HuH-7 (cell line): ENCODE measurements at regions not wholly inside any gene's neighbourhood (a gene's known extent, or its start where the extent isn't known, plus 50 kb on each side); places are given as distances from the start of the nearest gene placed in this dataset.

Experiments
- DNase-seq: peaks from one replicate; pipeline ENCODE4 v3.0.0; 2011; ENCODE audit warnings: low spot score

GRCh38 chr4:151939670-151940069 is 178.9 kb upstream of the GATB start:
- DNase-seq: no peak

GRCh38 chr4:151935411-151935810 is 174.6 kb upstream of the GATB start:
- DNase-seq: no peak

DNA sequence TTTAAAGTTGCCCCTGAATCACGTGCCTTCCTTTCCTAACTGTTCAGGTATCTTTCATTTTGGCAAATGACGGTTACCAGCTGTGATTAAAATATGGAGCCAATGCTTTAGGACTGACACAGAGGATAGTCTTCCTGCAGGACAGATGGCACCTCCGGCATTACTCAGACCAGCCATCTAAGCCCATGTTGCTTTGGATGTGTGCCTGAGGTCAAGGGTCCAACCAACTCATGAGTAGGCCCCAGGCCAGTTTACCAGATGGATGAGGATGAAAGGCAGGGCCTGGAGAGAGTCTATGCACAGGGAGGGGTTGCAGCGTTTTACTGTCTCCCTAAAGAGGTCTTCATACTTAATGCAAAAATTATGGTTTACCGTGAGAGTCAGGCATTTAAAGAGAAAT is 174.0 kb upstream of the GATB start:
- DNase-seq: no peak

- DNase-seq: no peak
Measured at GRCh38 chr4:151933122-151933827, 172.5 kb upstream of the GATB start.

DNA sequence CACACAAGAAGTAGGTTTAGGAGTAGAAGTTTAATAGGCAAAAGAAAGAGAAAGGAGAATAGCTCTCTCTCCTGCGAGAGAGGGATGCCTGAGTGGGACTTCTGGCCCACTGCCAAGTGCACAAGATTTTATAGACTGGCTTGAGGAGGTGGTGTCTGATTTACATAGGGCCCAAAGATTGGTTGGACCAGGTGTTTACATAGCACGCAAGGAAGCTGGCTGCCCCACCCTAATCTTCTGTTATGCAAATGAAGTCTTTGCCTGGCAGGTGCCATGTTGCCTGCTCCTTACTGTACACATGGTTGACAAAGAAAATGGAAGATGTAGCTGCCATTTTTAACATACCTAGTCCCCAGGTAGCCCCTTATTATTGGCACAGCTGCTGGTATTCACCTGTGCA is 170.8 kb upstream of the GATB start:
- DNase-seq: no peak

GRCh38 chr4:151930372-151930771 is 169.6 kb upstream of the GATB start:
- DNase-seq: no peak

GRCh38 chr4:151928112-151928511 is 167.3 kb upstream of the GATB start:
- no peak for DNase-seq

DNA sequence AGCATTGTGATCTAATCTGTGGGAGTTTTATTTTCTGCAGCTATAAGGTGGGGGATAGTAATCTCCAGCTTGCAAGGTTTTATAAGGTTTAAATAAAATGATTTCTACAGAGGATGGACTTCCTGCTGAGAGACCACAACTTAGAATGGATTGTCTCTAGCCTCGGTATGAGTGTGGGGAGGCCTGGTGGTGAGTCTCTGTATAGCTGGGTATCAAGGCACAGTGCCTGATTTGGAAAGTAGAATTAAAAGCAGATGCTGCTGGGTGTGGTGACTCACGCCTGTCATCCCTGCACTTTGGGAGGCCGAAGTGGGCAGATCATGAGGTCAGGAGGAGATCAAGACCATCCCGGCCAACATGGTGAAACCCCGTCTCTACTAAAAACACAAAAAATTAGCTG is 162.0 kb upstream of the GATB start:
- DNase-seq: no peak

- DNase-seq: no peak
Measured at GRCh38 chr4:151922306-151922705, 161.5 kb upstream of the GATB start.

DNA sequence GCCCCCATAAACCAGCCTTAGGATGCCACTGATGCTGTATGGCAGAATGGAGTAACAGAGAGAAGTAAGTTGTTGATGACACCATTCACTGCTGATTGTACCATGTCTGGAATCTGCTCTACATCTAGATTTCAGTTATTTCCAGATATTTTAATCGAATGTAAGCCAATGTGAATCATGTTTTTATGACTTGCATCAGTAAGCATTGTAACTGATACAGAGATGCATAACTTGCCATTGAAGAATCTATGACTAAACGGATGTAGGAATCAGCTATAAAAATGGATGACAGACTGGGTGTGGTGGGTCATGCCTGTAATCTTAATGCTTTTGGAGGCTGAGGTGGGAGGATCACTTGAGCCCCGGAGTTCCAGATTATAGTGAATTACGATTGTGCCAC is 161.0 kb upstream of the GATB start:
- DNase-seq: no peak

- no peak for DNase-seq
Measured at GRCh38 chr4:151921386-151921785, 160.6 kb upstream of the GATB start.

GRCh38 chr4:151917145-151917734 is 156.4 kb upstream of the GATB start:
- no peak for DNase-seq

- DNase-seq: no peak
Measured at GRCh38 chr4:151912632-151913031, 151.8 kb upstream of the GATB start.

DNA sequence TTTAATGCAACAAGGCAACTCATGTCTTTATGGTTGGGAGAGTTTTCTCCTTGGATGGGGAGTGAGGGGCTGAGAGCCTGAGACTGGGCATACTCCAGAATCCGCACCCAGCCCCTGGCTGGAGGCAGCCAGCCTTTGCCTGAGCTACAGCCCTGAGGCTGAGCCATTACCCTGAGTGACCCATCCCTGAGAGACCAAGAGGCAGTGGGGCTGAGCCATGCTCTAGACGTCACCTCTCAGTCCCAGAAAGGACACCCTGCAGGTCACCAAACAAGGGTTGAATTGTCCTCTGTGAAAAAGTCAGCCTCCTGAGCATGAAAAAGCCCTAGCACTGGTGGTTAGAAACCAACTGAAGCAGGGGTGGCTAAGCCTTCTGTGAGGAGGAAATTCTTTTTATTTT is 151.2 kb upstream of the GATB start:
- no peak for DNase-seq

DNA sequence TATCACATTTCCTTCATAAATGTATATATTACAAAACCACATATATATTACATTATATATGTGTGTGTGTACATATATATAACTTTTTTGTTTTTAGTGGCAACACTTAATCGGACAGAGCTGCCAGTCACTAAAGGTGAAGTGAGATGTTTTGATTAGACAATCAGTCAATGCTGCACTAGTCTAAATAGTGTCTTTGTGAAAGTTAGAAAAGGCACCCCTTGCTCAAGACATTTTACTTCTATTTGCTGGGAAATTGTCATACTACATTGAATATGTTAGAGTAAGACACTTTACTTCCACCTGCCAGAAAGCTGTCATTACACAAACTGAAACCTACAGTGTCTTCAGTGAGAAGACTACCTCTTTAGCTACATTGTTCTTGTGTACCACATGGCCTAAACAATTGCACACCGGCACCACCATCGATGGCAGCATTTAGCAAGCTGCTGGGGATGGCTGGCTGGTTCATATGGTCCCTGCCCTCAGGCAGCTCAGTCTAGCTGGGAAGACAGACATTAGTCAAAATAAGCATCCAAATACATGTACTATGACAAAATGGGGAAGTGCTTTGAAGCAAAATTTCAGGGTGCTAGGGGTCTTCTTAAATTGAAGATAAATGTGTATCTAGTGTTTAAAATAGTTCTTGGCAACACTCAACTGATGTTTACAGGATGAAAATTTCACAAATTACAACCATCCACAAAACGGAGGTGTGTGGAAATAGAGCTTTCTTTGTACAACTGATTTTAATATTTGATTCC is 148.1 kb upstream of the GATB start:
- no peak for DNase-seq

DNA sequence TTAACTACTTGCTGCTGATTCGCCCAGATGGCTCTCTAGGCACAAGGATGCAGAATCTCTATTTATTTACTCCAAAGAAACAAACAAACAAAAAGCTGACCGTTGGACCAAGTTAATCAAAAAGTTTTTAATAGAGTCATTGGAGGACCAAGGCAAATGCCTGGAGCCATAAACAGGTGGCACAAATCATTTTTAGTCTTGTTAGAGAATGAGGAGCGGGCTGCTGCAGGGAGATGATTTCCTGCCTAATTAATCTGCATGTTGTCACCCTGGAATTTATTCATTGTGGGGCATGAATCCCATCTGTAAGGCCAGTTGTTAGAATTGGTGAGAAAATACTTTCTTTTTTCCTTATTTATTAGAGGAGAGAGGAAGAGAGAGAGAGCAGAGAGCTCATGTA is 147.4 kb upstream of the GATB start:
- no peak for DNase-seq

GRCh38 chr4:151906438-151906837 is 145.6 kb upstream of the GATB start:
- no peak for DNase-seq

GRCh38 chr4:151905197-151905596 is 144.4 kb upstream of the GATB start:
- no peak for DNase-seq

GRCh38 chr4:151901631-151902030 is 140.8 kb upstream of the GATB start:
- DNase-seq: no peak

GRCh38 chr4:151896880-151897279 is 136.1 kb upstream of the GATB start:
- DNase-seq: no peak

DNA sequence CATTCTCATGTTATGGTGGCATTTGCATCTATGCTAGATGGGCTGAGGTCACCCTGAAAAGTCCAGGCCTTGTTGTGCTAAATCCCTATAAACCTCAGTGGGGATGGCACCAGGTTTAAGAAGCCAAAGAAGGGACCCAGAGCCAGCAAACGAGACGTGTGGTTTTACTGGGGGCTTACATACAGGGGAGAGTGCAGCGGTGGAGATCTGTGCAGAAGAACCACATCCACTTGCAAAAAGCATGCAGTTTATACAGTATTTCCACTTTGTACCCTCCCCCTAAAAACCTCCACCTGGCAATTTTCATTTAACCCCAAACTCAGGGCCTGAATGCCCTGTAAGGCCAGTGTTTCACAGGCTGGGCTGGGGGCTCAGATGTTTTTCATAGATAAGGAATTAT is 134.9 kb upstream of the GATB start:
- DNase-seq: no peak

DNA sequence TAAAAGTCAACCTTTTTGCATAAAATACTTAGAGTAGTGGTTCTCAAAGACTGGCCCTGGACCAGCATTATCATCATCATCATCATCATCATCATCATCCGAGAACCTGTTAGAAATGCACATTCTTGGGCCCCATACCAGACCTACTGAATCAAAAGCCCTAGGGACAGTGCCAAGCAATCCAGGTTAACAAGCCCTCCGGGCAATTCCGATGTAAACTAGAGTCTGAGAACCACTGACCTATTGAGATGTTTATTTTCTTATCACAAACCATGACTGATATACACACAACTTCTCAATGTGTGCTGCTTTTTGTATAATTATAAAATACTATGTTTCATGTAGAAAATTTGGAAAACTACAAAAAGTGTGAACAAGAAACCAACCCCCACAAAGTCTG is 133.4 kb upstream of the GATB start:
- DNase-seq: no peak

GRCh38 chr4:151888367-151888866 is 127.6 kb upstream of the GATB start:
- DNase-seq: no peak
